Stimulated activated CD4-positive, alpha-beta T cell treated with anti-CD3 and anti-CD28 coated beads, Interleukin-15, amount 100 ng/mL, for 48 hours (primary cell): ENCODE measurements at regions not wholly inside any gene's neighbourhood (a gene's known extent, or its start where the extent isn't known, plus 50 kb on each side); places are given as distances from the start of the nearest gene placed in this dataset.

Source experiments
- DNase-seq, 2 donors: peaks; one replicate each; pipeline ENCODE4 v3.0.0-alpha.2; 2020; ENCODE audit warnings: low read depth in 2 of 2

DNA sequence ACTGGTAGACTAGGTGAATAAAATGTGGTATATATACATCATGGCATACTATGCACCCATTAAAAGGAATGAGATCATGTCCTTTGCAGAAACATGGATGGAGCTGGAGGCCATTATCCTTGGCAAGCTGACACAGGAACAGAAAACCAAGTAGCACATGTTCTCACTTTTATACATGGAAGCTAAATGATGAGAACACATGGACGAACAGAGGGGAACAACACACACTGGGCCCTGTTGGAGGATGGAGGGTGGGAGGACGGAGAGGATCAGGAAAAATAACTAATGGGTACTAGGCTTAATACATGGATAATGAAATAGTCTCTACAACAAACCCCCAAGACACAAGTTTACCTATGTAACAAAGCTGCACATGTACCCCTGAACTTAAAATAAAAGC is 780.0 kb downstream of the DACH1 start:
- DNase-seq: no peak

DNA sequence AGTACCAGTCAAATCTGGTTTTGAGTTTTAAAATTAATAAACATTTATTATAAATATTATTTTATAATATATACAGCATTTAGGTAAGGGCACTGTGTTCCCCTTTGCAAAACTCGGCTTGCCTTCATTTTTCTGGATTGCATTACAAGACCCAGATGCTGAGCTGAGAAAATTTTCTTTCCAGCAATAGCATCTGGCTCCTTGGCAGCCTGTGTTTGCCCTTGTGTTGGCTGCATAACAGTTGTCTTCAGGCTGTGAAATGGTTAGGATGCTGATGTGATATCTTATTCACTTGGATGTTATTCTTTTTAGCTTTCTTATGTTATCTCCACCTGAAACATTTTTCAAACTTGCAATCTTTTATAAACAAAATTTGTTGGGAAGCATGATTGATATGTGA is 784.4 kb downstream of the DACH1 start:
- no peak for DNase-seq

DNA sequence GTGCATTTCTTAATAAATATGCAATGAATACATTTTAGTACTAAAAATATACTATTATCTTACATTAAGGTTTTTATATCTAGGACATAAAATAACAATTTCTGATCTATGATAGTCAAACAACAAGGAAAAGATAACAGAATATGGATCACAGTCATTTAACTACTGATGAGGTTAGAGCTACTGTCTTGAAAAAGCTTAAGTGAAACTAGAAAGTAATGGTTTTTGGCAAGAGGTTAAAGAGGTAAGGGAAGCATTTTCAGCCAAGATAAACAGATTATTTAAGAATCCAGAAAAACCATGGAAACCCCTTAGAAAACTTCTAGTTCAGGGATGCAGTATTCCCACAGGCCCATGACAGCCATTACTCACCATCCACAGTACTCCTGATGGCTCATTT is 787.4 kb downstream of the DACH1 start:
- DNase-seq: no peak

DNA sequence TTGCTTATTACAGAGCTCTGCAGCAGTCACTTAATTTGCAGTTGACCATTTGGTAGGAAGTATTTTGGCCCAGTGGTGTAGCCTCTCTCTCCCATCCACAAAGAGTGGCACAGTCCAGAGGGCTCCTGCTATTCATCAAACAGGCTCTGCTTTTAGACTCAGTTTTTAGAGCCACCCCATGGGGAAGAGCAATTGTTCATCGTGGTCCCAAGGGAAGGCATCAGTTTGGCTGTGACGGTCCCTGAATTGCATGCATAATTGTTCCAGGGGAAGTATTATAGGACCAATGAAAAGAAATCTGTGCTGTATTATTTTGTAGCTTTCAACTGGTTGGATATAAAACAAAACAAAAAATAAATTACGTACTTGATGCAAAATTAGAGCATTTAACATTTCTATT is 799.0 kb downstream of the DACH1 start:
- DNase-seq: no peak

DNA sequence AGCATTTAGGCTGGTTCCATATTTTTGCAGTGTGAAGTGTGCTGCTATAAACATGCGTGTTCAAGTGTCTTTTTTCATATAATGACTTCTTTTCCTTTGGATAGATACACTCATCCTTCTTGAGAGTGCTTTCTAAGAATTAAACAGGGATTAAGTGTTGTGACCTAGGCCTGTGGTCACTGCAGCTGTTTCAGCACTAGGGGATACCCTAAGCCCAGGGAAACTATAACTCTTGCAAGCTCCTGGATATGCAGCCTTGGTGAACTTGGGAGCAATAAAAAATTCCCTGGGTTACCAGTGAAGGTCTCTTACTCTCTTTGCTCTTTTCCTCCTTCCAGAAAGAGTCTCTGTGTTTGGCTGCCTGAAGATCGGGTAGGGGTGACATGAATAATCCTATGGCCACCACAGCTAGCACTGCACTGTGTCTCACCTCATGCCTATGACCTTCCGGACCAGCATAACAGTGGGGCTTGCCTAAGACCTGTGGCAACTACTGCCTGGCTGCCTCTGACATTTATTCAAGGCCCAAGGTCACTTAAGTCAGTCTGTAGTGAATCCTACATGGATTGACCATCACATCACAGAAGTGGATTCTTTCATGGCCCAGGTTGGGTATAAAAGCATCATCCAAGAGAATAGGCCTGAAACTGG is 799.7 kb downstream of the DACH1 start:
- DNase-seq: no peak

DNA sequence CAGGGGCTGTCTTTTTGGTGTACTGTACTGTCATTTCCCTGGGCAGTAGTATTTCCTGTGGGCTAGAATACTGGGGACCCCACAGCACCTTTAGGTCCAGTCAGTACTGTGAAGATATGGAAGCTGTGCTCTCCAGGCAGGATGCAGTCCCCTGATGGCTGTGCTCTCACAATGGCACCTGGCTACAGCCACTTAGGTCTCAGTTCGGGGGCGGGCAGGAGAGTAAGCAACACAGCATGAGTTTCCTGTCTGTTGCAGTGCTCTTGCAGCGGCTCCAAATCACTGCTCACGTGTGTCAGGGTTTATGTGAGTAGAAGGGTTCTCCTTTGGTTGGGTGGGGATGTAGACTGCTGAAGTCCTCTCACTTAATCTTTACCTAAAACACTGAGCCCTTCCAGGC is 810.4 kb downstream of the DACH1 start:
- DNase-seq: no peak

DNA sequence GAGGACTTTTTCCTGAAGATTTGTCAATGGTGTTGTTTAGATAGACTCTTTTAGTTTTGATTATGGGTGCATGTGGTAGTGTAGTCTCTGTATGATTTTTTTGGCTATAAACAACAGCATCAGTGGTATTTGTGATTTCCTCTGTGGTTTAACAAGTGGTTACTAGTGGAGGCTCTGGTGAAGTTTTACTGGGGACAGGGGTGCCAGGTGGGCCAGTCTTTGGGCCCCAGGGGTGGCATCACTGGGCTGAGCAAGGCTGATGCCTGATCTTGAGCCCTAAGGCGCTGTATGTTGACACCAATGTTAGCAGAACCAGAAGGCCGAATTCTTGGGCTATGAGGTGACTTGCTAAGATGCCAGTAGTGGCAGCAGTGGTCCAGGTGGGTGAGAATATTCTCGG is 811.4 kb downstream of the DACH1 start:
- no peak for DNase-seq

DNA sequence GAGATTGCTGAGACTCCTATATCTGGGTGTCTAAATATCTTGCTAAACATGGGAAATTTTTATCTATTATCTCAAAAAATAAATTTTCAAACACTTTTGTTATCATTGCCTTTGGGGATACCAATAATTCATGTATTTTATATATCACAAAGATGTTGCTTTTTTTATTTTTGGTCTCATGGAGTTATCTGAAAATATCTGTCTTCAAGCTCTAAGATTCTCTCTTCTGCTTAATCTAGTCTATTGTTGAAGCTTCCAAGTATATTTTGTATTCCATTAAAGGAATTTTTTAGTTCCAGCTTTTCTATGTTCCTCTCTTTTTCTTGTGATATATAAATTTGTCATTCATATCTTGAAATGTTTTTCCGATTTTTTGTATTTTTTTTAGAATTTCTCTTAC is 812.0 kb downstream of the DACH1 start:
- no peak for DNase-seq

DNA sequence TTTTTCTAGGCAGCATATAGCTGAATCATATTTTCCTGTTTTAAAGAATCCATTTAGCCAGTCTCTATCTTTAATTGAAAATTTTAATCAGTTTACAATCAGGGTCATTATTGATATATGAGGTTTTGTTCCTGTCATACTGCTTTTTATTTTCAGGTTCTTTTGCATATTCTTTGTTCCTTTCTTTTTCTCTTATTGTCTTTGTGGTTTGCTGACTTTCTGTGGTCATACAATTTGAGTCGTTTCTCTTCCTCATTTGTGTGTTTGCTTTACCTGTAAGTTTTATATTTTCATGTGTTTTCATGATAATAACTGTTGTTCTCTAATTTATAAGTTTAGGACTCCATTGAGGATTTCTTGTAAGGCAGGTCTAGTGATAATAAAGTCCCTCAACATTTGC is 812.6 kb downstream of the DACH1 start:
- no peak for DNase-seq

DNA sequence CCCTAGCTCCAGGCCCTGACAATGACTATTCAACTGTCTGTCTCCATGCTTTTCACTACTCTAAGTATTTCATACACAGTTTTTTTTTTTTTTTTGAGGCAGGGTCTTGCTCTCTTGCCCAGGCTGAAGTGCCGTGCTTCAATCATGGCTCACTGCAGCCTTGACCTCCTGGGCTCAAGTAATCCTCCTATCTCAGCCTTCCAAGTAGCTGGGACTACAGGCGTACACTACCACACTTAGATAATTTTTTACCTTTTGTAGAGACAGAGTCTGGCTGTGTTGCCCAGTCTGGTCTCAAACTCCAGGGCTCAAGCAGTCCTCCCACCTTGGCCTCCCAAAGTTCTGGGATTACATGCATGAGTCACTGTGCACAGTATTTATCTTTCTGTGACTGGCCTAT is 815.4 kb downstream of the DACH1 start:
- DNase-seq: no peak

DNA sequence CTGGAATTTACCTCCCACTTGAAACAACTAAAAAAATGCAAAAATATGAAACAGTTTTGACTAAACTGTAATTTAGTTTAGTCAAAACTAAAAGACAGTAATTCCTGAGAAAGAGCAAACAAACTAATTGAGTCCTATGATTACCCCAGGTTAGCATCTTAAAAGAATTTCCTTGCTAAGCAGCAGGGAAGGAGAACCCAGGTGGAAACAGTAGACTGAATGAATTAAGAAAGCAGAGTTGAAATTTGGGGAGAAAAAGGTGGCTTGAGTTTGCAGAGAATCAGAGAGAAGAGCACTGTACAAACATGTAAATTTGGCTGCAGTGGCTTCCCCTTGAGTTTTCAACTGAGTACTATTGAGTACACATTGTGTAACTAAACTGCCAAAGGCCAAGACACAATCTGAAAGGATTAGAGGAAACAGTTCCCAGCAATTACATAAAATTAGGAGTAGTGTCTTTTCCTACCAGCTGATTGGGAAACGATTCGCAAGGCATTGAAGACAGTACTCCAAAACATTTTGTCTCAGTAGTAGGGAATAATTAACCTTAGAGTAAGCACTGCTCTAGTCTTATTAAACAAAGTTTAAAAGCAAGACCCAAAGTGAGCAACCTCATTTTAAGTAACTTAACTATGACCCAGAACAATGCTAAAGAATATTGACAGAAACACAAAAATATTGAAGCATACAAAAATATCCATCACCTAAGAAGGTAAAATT is 820.5 kb downstream of the DACH1 start:
- no peak for DNase-seq

DNA sequence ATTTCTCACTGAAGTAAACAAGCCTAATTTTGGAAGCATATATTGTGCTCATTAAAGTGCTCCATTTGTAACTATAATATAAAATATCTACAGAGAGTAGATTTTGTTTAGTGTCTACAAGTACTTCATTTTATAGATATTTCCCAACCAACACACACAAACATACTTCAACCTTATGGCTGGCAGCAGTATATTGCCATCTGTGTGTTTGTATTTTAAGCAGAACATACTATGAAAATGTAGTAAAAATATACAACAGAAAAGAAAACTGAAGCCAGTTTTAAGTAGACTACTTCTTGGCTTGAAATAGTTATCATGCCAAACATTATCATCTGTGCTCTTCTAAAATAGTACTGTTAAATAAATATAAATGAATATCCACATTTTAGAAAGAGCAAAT is 821.9 kb downstream of the DACH1 start:
- DNase-seq: no peak

DNA sequence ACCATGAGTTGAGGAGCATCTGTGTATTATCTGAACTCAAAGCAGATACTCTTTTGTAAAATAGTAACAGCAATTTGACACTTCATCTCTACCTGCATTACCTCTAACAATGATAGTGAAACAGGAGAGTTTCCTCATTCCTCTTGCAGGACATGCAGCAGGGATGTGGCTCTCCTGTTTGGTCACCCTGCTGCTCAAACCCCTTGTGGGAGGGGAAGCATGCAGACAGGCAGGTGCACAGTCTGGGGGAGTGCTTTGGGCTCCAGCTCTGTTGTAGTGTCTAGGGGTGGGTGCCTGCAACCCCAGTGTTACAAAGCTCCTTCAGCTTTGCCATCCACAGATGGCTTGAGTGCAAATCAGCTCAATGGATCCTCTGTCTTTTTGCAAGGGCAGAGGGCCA is 827.6 kb downstream of the DACH1 start:
- DNase-seq: no peak

DNA sequence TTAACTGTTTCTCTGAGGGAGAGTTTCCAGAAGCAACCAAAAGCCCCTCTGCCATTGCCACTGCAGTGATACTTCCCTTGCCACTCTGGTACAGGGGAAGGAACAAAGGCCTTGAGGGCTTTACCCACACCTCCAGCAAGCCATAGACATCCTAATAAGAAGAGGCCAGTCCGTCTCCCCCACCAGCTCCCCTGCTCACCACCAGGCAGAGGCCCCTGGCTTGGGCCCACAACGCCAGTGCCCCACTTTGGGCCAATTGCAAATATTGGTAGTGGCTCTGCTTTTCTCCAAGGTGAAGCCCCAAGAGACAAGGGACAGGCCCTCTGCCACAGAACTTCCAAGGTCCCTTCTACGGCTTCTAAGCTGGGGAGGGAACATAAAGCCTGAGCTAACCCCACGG is 833.0 kb downstream of the DACH1 start:
- no peak for DNase-seq

DNA sequence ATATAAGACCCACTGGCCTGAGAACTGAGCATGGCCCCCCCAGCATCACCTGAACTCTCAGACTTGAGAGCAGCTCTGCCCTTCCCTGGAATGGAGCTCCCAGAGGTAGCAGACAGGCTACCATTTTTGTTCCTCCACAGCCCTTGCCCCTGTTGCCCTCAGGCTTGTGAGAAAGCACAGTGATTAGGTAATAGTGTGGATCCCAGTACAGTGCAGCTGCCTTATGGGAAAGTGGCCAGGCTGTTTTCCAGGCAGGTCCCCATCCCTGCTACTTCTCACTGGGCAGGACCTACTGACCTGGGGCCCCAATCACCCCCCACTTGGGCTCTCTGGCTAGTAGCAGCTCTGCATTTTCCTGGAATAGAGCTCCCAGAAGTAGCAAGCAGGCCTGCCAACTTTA is 834.0 kb downstream of the DACH1 start:
- DNase-seq: no peak

DNA sequence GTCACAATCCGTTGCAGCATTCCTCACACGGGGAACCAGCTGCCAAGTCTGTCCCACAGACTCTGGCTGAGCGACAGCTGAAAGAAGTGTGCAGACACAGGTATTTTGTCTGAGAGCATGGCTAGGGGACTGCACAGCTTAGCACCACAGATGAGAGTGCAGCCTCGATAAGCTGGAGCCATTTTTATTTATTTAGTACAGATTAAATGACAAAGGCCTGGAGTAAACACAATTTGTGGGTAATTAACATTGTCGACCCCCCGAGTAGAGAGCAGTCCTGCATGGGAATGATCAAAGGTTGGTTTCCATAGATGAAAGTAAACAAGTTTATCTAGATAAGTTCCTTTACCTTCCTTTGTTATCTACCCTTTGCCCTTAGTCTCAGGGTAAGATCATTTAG is 836.2 kb downstream of the DACH1 start:
- no peak for DNase-seq

DNA sequence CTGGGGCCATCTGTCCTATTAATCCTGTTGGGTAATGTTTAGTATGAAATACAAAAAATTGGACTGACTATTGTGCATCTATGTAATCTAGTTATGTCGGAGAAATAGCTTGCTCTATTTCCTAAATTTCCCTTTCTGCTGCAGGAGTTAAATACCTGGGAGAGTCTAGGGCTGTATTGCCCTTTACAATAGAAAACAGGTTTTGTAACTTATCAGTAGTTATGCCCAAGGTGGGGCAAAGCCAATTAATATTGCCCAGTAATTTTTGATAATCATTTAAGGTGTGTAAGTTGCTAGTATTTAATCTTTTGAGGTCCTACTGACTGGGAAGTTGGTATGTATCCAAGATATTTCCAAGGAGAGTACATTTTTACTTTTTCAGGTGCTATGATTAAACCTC is 838.1 kb downstream of the DACH1 start:
- no peak for DNase-seq

DNA sequence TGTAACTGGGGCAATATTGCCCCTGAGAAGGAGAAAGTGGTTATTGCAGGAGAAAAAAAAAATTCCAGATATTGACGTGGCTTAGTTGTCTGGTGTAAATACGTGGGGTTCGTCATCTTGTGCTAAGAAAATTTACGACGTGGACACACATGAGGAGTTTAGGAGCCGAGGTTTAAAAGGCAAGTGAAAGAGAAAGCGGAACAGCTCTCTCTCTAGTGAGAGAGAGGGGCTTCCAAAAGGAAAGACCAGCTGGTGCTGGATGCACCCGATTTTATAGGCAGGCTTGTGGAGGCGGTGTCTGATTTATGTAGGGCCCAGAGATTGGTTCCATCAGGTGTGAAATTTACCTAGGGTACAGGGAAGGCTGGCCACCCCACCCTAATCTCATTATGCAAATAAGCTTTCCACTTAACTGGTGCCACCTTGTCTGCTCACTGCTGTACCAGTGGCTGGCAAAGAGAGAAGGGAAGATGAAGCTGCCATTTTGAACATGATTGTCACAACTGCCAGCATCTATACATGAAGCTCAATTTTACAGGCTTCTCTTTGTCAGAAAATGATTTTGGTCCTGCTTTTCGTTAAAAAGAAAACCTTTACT is 845.1 kb downstream of the DACH1 start:
- DNase-seq: no peak

DNA sequence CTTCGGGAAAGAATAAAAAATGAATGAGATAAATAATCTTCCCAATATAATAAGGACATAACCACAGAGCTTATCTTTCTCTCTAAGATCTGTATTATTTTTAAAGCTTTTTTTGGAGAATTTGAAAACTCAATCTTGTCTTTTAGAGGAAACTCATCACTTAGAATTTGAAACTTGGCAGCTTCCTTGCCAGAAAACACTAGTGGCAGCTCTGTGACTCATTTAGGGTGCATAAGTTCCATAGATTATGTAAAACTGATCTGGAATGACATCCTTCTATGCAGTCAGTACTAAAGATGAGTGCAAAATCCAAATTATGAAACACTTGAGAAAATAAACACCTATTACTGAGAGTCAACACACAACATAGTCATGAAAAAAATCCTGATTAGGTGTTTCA is 848.0 kb downstream of the DACH1 start:
- DNase-seq: no peak

DNA sequence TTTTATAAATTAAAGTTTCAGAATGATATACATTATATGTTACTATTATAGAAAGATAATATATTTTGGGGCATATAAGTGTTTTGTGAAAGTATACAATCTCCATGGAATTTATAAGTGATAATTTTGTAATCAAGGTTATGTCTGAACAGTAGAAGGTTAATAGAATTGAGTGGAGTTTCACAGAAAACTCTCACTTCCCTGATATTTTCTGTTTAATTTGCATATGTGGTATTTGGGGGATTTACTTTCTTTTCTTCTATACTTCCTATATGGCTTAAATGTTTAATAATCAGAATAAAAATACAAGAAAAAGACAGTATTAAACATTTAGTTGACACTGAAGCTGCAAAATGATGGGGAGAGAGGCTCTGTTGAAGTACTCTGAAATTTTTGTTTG is 848.5 kb downstream of the DACH1 start:
- no peak for DNase-seq

DNA sequence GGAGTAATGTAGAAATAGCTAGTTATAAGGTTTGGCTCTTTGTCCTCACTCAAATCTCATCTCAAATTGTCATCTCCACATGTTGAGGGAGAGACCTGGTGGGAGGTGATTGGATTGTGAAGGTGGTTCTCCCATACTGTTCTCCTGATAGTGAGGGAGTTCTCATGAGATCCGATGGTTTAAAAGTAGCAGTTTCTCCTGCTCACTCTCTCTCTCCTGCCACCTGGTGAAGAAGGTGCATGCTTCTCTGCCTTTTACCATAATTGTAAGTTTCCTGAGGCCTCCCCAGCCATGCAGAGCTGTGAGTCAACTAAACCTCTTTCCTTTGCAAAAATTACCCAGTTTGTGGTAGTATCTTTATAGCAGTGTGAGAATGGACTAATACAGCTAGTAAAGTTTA is 849.4 kb downstream of the DACH1 start:
- DNase-seq: no peak

DNA sequence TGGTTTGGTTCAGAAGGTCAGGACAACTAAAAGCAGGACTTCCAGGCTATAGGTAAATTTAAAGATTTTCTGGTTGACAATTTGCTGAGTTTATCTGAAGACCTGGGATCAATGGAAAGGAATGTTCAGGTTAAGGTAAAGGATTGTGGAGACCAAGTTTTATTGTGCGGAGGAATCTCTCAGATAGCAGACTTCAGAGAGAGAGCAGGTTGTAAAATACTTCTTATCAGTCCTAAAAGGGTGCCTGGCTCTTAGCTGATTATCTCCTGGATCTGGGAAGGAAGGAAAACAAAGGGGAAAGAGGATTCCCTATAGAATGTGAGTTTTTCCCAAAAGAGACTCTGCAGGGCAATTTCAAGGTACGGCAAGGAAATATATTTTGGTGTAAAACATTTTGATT is 851.5 kb downstream of the DACH1 start:
- no peak for DNase-seq

DNA sequence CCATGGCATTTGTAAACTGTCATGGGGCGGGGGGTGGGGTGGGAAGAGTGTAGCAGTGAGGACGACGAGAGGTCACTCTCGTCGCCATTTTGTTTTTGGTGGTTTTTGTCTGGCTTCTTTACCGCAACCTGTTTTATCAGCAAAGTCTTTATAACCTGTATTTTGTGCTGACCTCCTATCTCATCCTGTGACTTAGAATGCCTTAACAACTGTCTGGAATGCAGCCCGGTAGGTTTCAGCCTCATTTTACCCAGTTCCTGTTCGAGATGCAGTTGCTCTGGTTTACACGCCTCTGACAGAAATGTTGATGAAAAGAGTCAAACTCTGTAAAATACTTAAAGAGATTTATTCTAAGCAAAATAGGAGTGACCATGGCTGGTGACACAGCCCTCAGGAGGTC is 852.0 kb downstream of the DACH1 start:
- DNase-seq: no peak

DNA sequence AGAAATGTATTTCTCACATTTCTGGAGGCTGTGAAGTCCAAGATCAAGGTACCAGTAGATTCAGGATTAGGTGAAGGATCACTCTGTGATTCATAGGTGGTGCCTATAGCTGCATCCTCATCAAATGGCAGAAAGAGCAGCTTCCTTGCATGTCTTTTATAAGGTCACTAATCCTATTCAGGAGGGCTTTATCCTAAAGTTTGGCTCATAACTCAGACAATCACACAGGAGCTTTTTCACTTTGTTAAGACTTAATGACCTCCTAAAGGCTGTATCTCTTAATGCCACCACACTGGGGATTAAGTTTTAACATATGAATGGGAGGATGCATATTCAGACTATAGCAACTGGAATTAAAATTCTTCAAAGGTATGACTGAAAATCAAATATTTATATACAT is 861.1 kb downstream of the DACH1 start:
- no peak for DNase-seq
